Endothelial cell of umbilical vein (primary cell): ENCODE measurements at regions not wholly inside any gene's neighbourhood (a gene's known extent, or its start where the extent isn't known, plus 50 kb on each side); places are given as distances from the start of the nearest gene placed in this dataset.

Source experiments
- BruUV-seq: library from RNA; stranded (reverse); fragments of 400-500 nt; replicated peaks from 2 replicates; lab custom pipeline; 2021; lab: Mats Ljungman, UMichigan
- CTCF ChIA-PET: fragments of 300-600, 350-600 bp; sonication (Branson Sonifier 250); formaldehyde crosslinking; loops from one replicate; lab custom pipeline; 2021; ENCODE audit warnings: antibody characterized with exemption, inconsistent platforms; lab: Charles Lee
- POLR2A ChIA-PET: fragments of 300-600, 350-600 bp; sonication (Branson Sonifier 250); formaldehyde crosslinking; loops from one replicate; lab custom pipeline; 2021; ENCODE audit warnings: antibody characterized with exemption, inconsistent platforms; lab: Charles Lee
- DNase-seq: peaks from one replicate; pipeline ENCODE4 v3.0.0-alpha.2; 2011; ENCODE audit warnings: low read depth, low spot score
- FAIRE-seq: peaks from 2 replicates; lab custom pipeline; 2011; peaks lifted over from hg19 to GRCh38; lab: Jason Lieb, UNC
- H2AFZ ChIP-seq: 2 replicates; pipeline ENCODE4 v1.6.0; 2012; ENCODE audit warnings: low read depth, low read length, control low read depth, inconsistent platforms
- H3K27ac ChIP-seq: 2 replicates; pipeline ENCODE4 v1.5.1; 2011; ENCODE audit warnings: low read depth, mild to moderate bottlenecking, control low read depth, low read length, moderate library complexity; ENCODE audit not compliant: insufficient read depth
- H3K27me3 ChIP-seq, 2 experiments: 2 replicates each; pipeline versions ENCODE4 v1.6.0 to v1.6.1; 2011; ENCODE audit warnings: low read length in 2 of 2, mixed read lengths in 1 of 2; ENCODE audit not compliant: control insufficient read depth in 2 of 2, insufficient read depth in 2 of 2
- H3K36me3 ChIP-seq, 2 experiments: 2 replicates in 1 of 2; 3 replicates in 1 of 2; pipeline ENCODE4 v1.5.1; 2011; ENCODE audit warnings: low read length in 2 of 2, mild to moderate bottlenecking in 1 of 2, moderate library complexity in 1 of 2; ENCODE audit not compliant: control insufficient read depth in 2 of 2, insufficient read depth in 2 of 2; ENCODE audit errors: extremely low read depth in 1 of 2
- H3K4me1 ChIP-seq: 3 replicates; pipeline ENCODE4 v1.5.1; 2011; ENCODE audit warnings: mild to moderate bottlenecking, low read length; ENCODE audit not compliant: control insufficient read depth, insufficient read depth; ENCODE audit errors: extremely low read depth
- H3K4me2 ChIP-seq: 2 replicates; pipeline ENCODE4 v1.6.1; 2011; ENCODE audit warnings: low read length, control low read depth, mixed read lengths; ENCODE audit not compliant: insufficient read depth
- H3K4me3 ChIP-seq, 3 experiments: fragments of 200-600 bp in 1 of 3; sonication (generic), shearing (Covaris generic) in 1 of 3; replicated peaks in 1 of 3; 2 replicates each; pipeline ENCODE4 v1.5.1; 2011 to 2016; ENCODE audit warnings: control low read depth in 3 of 3, low read length in 3 of 3, mild to moderate bottlenecking in 2 of 3, inconsistent platforms in 1 of 3, low read depth in 1 of 3, moderate library complexity in 1 of 3; ENCODE audit not compliant: insufficient read depth in 1 of 3
- H3K79me2 ChIP-seq: 2 replicates; pipeline ENCODE4 v1.6.0; 2012; ENCODE audit warnings: low read length, inconsistent platforms; ENCODE audit not compliant: control insufficient read depth, insufficient read depth
- H3K9ac ChIP-seq: replicated peaks from 2 replicates; pipeline ENCODE3; 2011; ENCODE audit warnings: low read length, control low read depth; ENCODE audit not compliant: insufficient read depth; ENCODE audit errors: extremely low read depth
- H3K9me1 ChIP-seq: replicated peaks from 3 replicates; pipeline ENCODE4 v1.6.0; 2011; ENCODE audit warnings: mild to moderate bottlenecking, low read length; ENCODE audit not compliant: control insufficient read depth, insufficient read depth; ENCODE audit errors: extremely low read depth
- H3K9me3 ChIP-seq: replicated peaks from 2 replicates; pipeline ENCODE4 v1.5.1; 2012; ENCODE audit warnings: low read length, inconsistent platforms; ENCODE audit not compliant: control insufficient read depth, insufficient read depth
- H4K20me1 ChIP-seq: replicated peaks from 2 replicates; pipeline ENCODE3; 2011; ENCODE audit warnings: mild to moderate bottlenecking, low read length; ENCODE audit not compliant: control insufficient read depth, insufficient read depth; ENCODE audit errors: extremely low read depth
- FOS ChIP-seq: IDR thresholded peaks from 2 replicates; pipeline ENCODE4 v1.6.1; 2011; ENCODE audit warnings: mild to moderate bottlenecking, low read length, moderate library complexity, borderline replicate concordance; ENCODE audit not compliant: insufficient read depth
- MYC ChIP-seq: IDR thresholded peaks from one replicate; pipeline ENCODE4 v1.6.1; 2011; ENCODE audit warnings: mild to moderate bottlenecking, low read depth, low read length
- POLR2AphosphoS5 ChIP-seq: IDR thresholded peaks from 2 replicates; pipeline ENCODE4 v1.6.1; 2012; ENCODE audit warnings: low read depth, mild to moderate bottlenecking, control low read depth, low read length, moderate library complexity; ENCODE audit not compliant: insufficient read depth
- dilution Hi-C: fragments of 300-500 bp; cut with MboI; formaldehyde crosslinking; loops from one replicate; pipeline ENCODE4 v1.15.0; 2019; ENCODE audit warnings: low sequenced_read_pairs; ENCODE audit not compliant: extremely low pct_ligation_motif_present
- intact Hi-C: fragments of 100-400 bp; cut with micrococcal nuclease; formaldehyde crosslinking; loops from one replicate; pipeline ENCODE4 v1.10.0; 2022
- TF ChIP-seq, protein P1 (sequence below), 2 donors: IDR thresholded peaks; 1 replicate in 1 of 2; 2 replicates in 1 of 2; pipeline ENCODE4 v1.5.1; 2011; ENCODE audit warnings: low read length in 2 of 2, mild to moderate bottlenecking in 2 of 2, moderate library complexity in 2 of 2, control low read depth in 1 of 2, inconsistent platforms in 1 of 2, low read depth in 1 of 2; ENCODE audit not compliant: insufficient read depth in 1 of 2; ENCODE audit errors: extremely low read depth in 1 of 2
- TF ChIP-seq, protein P2 (sequence below): IDR thresholded peaks from 2 replicates; pipeline ENCODE4 v1.6.1; 2011; ENCODE audit not compliant: insufficient read depth, insufficient read length

DNA sequence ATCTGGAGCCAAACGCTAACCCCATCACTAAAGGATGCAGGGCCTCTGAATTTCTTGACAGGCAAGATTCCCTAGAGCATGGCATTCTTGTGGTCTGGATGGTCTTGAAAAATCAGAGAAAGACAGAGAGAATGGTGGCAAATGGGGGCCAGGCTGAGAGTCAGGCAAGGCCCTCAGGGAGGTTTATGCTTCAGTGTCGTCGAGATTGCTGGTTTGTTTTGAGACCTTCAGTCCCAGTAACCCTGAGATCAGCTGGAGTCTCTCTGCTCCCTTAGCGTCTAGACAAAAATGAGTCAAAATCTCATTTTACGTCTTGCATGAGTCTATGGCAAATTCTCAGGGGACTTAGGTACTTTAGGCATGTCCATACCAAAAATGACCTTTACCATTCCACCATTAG lies 539.3 kb downstream of the SOX6 start:
- ChIA-PET POLR2A (no interaction called here), CTCF (interaction anchor here (1.5 kb wide), 2 partner anchors 9 to 797 kb away, joined by 4 to 7 read pairs; no protein-coding TSS in a partner anchor)
- no peak overlapping the region for H3K4me3 ChIP-seq
- no peak for DNase-seq
- no peaks in the 10 kb centered on the region for H3K36me3 ChIP-seq
- H3K9me3 ChIP-seq, result no peaks in the 10 kb centered on the region
- no TSS peak for BruUV-seq
- no peak for FAIRE-seq
- no peaks in the 10 kb centered on the region for H3K9me1 ChIP-seq
- H2AFZ ChIP-seq, result no peak overlapping the region
- dilution Hi-C loops (no loop called here), intact Hi-C loops (no loop called here)
- H3K4me2 ChIP-seq, result no peak overlapping the region
- no peaks in the 10 kb centered on the region for H4K20me1 ChIP-seq
- no peaks in the 10 kb centered on the region for H3K4me1 ChIP-seq
- H3K79me2 ChIP-seq, result no peaks in the 10 kb centered on the region
- peaks cover 3 to 16% of the 10 kb centered on the region in 2 experiments for H3K27me3 ChIP-seq
- H3K9ac ChIP-seq, result no peak overlapping the region
- no peak overlapping the region for H3K27ac ChIP-seq
- TF ChIP-seq MYC (no peak), FOS (no peak), POLR2AphosphoS5 (no peak)
- TF ChIP-seq, protein P1, sequence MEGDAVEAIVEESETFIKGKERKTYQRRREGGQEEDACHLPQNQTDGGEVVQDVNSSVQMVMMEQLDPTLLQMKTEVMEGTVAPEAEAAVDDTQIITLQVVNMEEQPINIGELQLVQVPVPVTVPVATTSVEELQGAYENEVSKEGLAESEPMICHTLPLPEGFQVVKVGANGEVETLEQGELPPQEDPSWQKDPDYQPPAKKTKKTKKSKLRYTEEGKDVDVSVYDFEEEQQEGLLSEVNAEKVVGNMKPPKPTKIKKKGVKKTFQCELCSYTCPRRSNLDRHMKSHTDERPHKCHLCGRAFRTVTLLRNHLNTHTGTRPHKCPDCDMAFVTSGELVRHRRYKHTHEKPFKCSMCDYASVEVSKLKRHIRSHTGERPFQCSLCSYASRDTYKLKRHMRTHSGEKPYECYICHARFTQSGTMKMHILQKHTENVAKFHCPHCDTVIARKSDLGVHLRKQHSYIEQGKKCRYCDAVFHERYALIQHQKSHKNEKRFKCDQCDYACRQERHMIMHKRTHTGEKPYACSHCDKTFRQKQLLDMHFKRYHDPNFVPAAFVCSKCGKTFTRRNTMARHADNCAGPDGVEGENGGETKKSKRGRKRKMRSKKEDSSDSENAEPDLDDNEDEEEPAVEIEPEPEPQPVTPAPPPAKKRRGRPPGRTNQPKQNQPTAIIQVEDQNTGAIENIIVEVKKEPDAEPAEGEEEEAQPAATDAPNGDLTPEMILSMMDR (IDR thresholded peaks at IDR 0.05; ENCODE audit: extremely low read depth in 1 of 2, insufficient read depth in 1 of 2, low read depth in 1 of 2, low read length in 2 of 2), result no peak
- TF ChIP-seq, protein P2, sequence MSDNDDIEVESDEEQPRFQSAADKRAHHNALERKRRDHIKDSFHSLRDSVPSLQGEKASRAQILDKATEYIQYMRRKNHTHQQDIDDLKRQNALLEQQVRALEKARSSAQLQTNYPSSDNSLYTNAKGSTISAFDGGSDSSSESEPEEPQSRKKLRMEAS, result no peak
